ENCODE measurements at regions not wholly inside any gene's neighbourhood (a gene's known extent, or its start where the extent isn't known, plus 50 kb on each side); places are given as distances from the start of the nearest gene placed in this dataset.
A peak's percentile ranks its signal among the peaks of the same experiment; 100 is the strongest.
"Not testable (repeated sequence)": the region's sequence is repeated elsewhere in the genome, so short reads cannot be mapped to it uniquely, and the experiment has no call there.

GRCh38 chr11:86735451-86736290 lies 63.3 kb upstream of the ME3 start:
- peak overlapping the region; percentile 33 for H3K4me2 ChIP-seq (ENCODE audit: control insufficient read depth, extremely low read depth, insufficient read depth, low read depth, low read length)
- peak overlapping the region; percentile 10 for H2AFZ ChIP-seq (ENCODE audit: control insufficient read depth, low read length)
- H3K9ac ChIP-seq (ENCODE audit: control insufficient read depth, extremely low read depth, insufficient read depth, low read length): no peak overlapping the region
- FAIRE-seq (peak; percentile 68), DNase-seq (ENCODE audit: low read depth, low spot score) (no peak)
- H4K20me1 ChIP-seq (ENCODE audit: control insufficient read depth, extremely low read depth, insufficient read depth, low read length): no peaks in the 10 kb centered on the region
- H3K27ac ChIP-seq (ENCODE audit: control insufficient read depth, insufficient read depth, low read length): no peak overlapping the region
- H3K27me3 ChIP-seq (ENCODE audit: control insufficient read depth, extremely low read depth, insufficient read depth, low read length): no peaks in the 10 kb centered on the region
- no peaks in the 10 kb centered on the region for H3K79me2 ChIP-seq (ENCODE audit: control insufficient read depth, insufficient read depth, low read length)
- no peak for TF ChIP-seq EZH2 (IDR thresholded peaks at IDR 0.05; ENCODE audit: low read length)
- no peak for TF ChIP-seq CTCF (optimal IDR thresholded peaks at IDR 0.05 in 1 of 3, IDR thresholded peaks at IDR 0.05 in 1 of 3, conservative IDR thresholded peaks at IDR 0.05 in 1 of 3; ENCODE audit: extremely low read depth in 1 of 3, insufficient read depth in 2 of 3, low read length in 3 of 3)
- H3K4me1 ChIP-seq (ENCODE audit: control insufficient read depth, extremely low read depth, insufficient read depth, low read length): peaks cover 29% of the 10 kb centered on the region
- H3K4me3 ChIP-seq (ENCODE audit: control insufficient read depth in 2 of 3, extremely low read depth in 1 of 3, insufficient read depth in 2 of 3, low read depth in 1 of 3, low read length in 3 of 3): no peak overlapping the region
- no peaks in the 10 kb centered on the region for H3K9me3 ChIP-seq (ENCODE audit: control insufficient read depth, low read depth, low read length)
- dilution Hi-C loops (cut with MboI; ENCODE audit: extremely low pct_ligation_motif_present, low sequenced_read_pairs): no loop called here
- no peaks in the 10 kb centered on the region for H3K9me1 ChIP-seq (ENCODE audit: control insufficient read depth, extremely low read depth, insufficient read depth, low read length)
- H3K36me3 ChIP-seq (ENCODE audit: control insufficient read depth in 2 of 2, extremely low read depth in 1 of 2, insufficient read depth in 2 of 2, low read length in 2 of 2): no peaks in the 10 kb centered on the region

GRCh38 chr11:86732739-86733138 lies 60.3 kb upstream of the ME3 start:
- H4K20me1 ChIP-seq (ENCODE audit: control insufficient read depth, extremely low read depth, insufficient read depth, low read length); H3K4me3 ChIP-seq (ENCODE audit: control insufficient read depth in 2 of 3, extremely low read depth in 1 of 3, insufficient read depth in 2 of 3, low read depth in 1 of 3, low read length in 3 of 3); FAIRE-seq; dilution Hi-C loops (cut with MboI; ENCODE audit: extremely low pct_ligation_motif_present, low sequenced_read_pairs); DNase-seq (ENCODE audit: low read depth, low spot score); H3K9me1 ChIP-seq (ENCODE audit: control insufficient read depth, extremely low read depth, insufficient read depth, low read length); H3K9ac ChIP-seq (ENCODE audit: control insufficient read depth, extremely low read depth, insufficient read depth, low read length); H3K36me3 ChIP-seq (ENCODE audit: control insufficient read depth in 2 of 2, extremely low read depth in 1 of 2, insufficient read depth in 2 of 2, low read length in 2 of 2); H3K9me3 ChIP-seq (ENCODE audit: control insufficient read depth, low read depth, low read length); H2AFZ ChIP-seq (ENCODE audit: control insufficient read depth, low read length); H3K27ac ChIP-seq (ENCODE audit: control insufficient read depth, insufficient read depth, low read length); H3K27me3 ChIP-seq (ENCODE audit: control insufficient read depth, extremely low read depth, insufficient read depth, low read length); H3K4me2 ChIP-seq (ENCODE audit: control insufficient read depth, extremely low read depth, insufficient read depth, low read depth, low read length); H3K79me2 ChIP-seq (ENCODE audit: control insufficient read depth, insufficient read depth, low read length): not testable (repeated sequence)
- peaks cover 10% of the 10 kb centered on the region for H3K4me1 ChIP-seq (ENCODE audit: control insufficient read depth, extremely low read depth, insufficient read depth, low read length)

GRCh38 chr11:86732286-86732685 lies 59.9 kb upstream of the ME3 start:
- not testable (repeated sequence) for H3K27ac ChIP-seq (ENCODE audit: control insufficient read depth, insufficient read depth, low read length)

GRCh38 chr11:86729576-86729975 lies 57.2 kb upstream of the ME3 start:
- H3K27ac ChIP-seq (ENCODE audit: control insufficient read depth, insufficient read depth, low read length); H3K9me3 ChIP-seq (ENCODE audit: control insufficient read depth, low read depth, low read length); dilution Hi-C loops (cut with MboI; ENCODE audit: extremely low pct_ligation_motif_present, low sequenced_read_pairs); H3K9me1 ChIP-seq (ENCODE audit: control insufficient read depth, extremely low read depth, insufficient read depth, low read length); H3K9ac ChIP-seq (ENCODE audit: control insufficient read depth, extremely low read depth, insufficient read depth, low read length); DNase-seq (ENCODE audit: low read depth, low spot score); H3K4me3 ChIP-seq (ENCODE audit: control insufficient read depth in 2 of 3, extremely low read depth in 1 of 3, insufficient read depth in 2 of 3, low read depth in 1 of 3, low read length in 3 of 3); H3K79me2 ChIP-seq (ENCODE audit: control insufficient read depth, insufficient read depth, low read length); H3K36me3 ChIP-seq (ENCODE audit: control insufficient read depth in 2 of 2, extremely low read depth in 1 of 2, insufficient read depth in 2 of 2, low read length in 2 of 2); H3K4me2 ChIP-seq (ENCODE audit: control insufficient read depth, extremely low read depth, insufficient read depth, low read depth, low read length); H4K20me1 ChIP-seq (ENCODE audit: control insufficient read depth, extremely low read depth, insufficient read depth, low read length); H3K27me3 ChIP-seq (ENCODE audit: control insufficient read depth, extremely low read depth, insufficient read depth, low read length); H2AFZ ChIP-seq (ENCODE audit: control insufficient read depth, low read length); FAIRE-seq: not testable (repeated sequence)
- H3K4me1 ChIP-seq (ENCODE audit: control insufficient read depth, extremely low read depth, insufficient read depth, low read length): peaks cover 14% of the 10 kb centered on the region

More at GRCh38 chr11:86732286-86732685, 59.9 kb upstream of the ME3 start:
- H3K4me2 ChIP-seq (ENCODE audit: control insufficient read depth, extremely low read depth, insufficient read depth, low read depth, low read length); FAIRE-seq; H2AFZ ChIP-seq (ENCODE audit: control insufficient read depth, low read length); H3K79me2 ChIP-seq (ENCODE audit: control insufficient read depth, insufficient read depth, low read length); DNase-seq (ENCODE audit: low read depth, low spot score); H3K9me3 ChIP-seq (ENCODE audit: control insufficient read depth, low read depth, low read length); H3K4me1 ChIP-seq (ENCODE audit: control insufficient read depth, extremely low read depth, insufficient read depth, low read length); H3K4me3 ChIP-seq (ENCODE audit: control insufficient read depth in 2 of 3, extremely low read depth in 1 of 3, insufficient read depth in 2 of 3, low read depth in 1 of 3, low read length in 3 of 3); H3K9ac ChIP-seq (ENCODE audit: control insufficient read depth, extremely low read depth, insufficient read depth, low read length); H3K9me1 ChIP-seq (ENCODE audit: control insufficient read depth, extremely low read depth, insufficient read depth, low read length); H3K27me3 ChIP-seq (ENCODE audit: control insufficient read depth, extremely low read depth, insufficient read depth, low read length); H3K36me3 ChIP-seq (ENCODE audit: control insufficient read depth in 2 of 2, extremely low read depth in 1 of 2, insufficient read depth in 2 of 2, low read length in 2 of 2); H4K20me1 ChIP-seq (ENCODE audit: control insufficient read depth, extremely low read depth, insufficient read depth, low read length); dilution Hi-C loops (cut with MboI; ENCODE audit: extremely low pct_ligation_motif_present, low sequenced_read_pairs): not testable (repeated sequence)
